ENCODE measurements at regions not wholly inside any gene's neighbourhood (a gene's known extent, or its start where the extent isn't known, plus 50 kb on each side); places are given as distances from the start of the nearest gene placed in this dataset.

DNA sequence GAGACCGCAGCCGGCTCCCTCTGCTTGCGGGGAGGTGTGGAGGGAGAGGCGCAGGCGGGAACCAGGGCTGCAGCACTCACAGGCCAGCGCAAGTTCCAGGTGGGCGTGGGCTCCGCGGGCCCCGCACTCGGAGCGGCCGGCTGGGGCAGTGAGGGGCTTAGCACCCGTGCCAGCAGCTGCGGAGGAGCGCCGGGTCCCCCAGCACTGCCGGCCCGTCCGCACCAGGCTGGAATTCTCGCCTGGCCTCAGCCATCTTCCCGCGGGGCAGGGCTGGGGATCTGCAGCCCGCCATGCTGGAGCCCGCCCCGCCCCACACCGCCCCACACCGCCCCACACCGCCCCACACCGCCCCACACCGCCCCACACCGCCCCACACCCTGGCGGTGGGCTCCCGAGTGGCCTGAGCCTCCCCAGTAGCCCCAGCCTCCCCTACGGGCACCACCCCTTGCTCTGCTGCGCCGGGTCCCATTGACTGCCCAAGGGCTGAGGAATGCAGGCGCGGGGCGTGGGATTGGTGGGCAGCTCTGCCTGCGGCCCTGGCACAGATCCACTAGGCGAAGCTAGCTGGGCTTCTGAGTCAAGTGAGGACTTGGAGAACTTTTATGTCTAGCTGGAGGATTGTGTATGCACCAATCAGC, 123.9 kb upstream of the MGAT5 start:
- DNase-seq, result no peak

DNA sequence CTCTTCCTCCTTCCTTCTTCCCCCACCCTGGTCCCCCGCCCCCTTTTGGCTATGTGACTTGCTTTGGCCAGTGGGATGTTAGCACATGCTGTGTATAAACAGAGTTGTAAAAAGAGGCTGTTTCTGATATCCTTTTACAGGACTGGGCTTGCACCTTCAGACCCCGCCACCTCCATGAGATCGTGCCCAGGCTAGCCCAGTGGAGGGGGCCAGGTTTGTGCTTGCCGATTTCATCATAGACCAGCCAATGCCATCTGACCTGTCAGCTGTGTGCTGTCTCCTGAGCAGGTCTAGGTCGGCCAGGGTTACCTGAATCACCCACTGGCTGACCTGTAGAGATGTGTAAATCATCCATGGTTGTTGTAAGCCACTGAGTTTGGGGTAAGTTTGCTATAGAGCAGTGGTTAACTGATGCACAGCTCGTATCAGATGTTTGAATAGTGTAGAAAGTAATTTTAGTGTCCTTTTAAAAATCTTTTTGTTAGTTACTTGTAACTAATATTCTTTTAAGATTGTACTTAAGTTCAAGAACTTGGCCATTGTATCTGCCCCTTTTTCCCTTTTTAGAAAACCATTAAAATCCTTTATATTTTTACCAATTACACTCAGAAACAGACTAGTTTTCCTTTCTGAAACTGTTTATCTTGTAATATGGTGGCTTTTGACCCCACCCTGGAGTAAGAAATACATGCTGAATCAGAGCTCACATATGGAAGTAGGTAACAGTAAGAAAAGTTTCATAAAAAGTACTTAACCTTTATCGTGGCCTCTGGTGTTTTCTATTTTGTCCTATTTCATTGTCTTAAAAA, 122.0 kb upstream of the MGAT5 start:
- no peak for DNase-seq

DNA sequence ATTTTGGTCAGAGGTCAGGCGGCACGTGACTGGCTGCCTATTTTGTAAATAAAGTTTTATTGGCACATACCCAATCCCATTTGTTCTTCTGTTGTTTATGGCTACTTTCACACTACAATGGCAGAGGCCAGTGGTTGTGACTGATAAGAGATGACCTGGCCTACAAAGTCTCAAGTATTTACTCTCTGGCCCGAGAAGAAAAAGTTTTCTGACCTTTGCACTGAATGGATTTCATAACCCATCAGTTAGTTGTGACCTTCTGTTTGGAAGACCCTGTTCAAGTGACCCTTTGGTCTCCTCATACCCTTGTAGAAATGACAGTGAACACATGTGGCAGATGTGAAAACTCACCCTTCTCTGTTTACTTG, 121.4 kb upstream of the MGAT5 start:
- DNase-seq, result no peak

DNA sequence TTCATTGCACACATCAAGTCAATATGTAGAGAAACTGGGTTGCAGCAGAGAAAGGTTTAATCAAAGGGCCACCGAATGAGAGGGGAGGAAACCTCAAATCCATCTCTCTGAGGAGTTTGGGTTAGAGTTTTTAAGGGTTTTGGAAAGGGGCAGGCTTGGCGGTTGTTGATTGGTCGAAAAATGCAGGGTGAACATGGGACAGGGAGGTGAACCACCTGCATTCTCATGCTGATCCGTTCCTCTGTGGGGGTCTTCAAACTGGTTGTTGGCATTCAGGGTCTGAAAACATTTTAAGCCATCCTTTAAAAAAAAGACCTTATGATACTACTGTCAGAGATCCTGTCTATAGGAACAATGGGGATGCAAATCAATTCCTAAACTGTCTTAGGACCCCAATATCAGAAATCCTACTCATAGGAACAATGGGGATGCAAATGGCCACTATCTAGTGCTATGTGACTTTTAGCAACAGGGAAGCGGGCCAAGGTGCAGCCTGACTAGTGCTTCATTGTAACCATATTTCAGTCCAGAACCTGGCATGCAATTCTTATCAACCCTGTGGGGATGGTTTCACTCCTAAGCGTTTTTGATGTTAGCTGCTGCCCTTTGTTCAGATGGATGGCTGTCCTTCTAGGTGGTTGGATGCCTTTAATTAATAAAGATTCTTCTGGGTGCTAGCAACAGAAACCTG, 120.1 kb upstream of the MGAT5 start:
- no peak for DNase-seq

DNA sequence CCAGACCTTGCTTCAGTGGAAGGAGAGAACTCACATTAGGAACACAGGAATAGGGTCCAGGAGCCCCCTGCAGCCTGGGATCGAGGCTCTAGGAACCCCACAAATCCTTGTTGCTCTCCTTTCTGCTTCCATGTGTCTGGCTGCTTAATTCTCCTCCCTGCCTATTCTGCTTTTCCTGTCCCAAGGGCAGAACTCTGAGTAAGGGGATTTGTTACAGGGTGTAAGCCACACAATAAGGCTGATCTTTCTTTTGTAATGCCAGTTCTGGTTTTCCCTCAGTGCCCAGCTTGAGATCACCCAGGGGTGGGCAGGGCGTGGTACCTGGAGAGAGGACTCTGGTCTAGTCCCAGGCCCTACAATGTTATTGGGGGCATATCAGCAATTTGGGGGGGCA, 119.6 kb upstream of the MGAT5 start:
- no peak for DNase-seq

DNA sequence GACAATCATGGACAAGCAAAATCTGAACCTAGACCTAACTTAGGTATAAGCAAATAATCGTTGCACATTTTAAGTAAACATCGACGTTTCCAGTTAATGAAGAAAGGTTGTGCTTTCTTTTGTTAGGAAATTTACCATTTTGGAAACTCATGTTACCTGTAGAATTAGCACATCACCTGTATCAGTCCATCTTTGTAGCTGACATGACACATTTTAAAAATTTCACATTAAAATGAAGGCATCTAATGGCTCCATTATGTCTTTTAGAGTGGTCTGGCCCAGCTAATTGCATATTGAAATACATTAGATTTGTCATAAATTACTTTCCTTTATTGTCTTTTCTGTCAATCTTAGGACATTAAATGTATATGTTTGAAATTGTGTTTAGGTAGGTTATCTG, 119.0 kb upstream of the MGAT5 start:
- DNase-seq, result no peak

DNA sequence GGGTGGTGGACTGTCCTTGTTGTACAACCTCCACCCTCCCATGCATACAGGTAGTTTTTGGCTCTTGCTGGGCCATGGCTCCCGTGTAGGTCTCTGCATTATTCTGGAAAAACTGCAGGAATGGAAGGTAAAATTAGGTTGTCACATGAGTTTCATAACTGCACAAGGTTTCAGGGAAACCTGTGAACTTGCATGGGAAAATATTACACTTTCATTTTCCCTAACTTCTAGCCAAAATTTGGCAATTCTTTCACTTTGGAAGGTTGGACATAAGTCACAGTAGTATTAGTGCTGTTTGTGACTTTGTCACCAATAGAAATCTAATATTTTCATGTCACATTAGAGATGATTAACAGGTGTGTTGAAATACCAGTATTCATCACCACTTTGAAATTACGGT, 118.1 kb upstream of the MGAT5 start:
- DNase-seq, result no peak

DNA sequence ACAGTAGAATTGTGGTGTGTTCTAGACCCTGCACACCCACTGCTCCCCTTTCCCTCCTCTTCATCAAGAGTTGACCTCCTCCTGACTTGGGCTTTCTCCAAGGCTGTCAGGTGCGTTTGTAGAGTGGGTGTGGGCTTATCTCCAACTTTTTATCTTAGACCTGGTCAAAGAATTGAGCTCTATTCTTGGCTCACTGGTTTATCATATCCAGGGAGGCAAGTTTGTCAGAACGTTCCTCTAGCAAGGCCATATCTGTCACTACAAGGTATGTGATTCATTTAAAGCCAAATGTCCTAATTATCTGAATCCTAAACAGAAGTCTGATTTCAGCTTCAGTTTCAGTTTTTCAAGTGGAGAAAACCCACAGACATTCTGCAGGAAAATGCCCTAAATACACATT, 117.1 kb upstream of the MGAT5 start:
- DNase-seq, result no peak

DNA sequence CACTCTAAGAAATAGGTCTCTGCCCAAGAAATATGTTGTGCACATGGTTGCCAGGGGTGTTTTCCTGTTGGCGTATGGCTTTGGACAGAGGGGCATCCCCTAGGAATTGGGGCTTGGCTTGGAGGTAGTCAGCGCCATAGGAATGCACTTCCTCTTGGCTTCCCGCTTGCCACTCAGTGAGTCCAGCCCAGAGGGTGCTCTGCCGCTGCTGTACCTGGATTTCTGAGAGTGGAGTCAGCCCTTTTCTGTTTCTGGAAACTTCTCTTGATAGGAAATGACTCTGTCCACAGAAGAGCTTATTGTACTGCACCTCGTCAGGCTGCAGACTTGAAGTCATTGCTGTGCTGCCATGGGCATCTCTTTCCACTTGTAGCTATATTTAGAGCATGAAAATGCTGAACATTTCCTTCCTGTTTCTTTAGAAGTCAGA, 116.7 kb upstream of the MGAT5 start:
- DNase-seq, result peak; percentile 48

DNA sequence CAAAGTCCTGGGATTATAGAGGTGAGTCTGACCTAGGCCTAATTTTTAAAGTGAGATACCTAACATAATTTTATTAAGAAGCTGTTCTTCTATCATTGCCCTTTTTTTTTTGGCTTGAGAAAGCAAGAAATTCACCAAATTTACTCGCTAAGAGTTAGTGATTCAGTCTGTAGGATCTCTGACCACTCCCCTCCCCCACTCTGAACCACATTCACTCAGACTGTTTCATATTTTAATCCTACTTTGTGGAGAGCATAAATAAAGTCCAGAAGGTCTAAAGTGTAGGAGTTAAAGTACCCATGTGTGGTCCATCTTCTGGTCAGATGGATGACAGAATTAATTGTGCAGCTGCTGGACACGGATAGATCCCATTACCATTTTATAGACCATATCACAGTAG, 115.8 kb upstream of the MGAT5 start:
- DNase-seq, result no peak

DNA sequence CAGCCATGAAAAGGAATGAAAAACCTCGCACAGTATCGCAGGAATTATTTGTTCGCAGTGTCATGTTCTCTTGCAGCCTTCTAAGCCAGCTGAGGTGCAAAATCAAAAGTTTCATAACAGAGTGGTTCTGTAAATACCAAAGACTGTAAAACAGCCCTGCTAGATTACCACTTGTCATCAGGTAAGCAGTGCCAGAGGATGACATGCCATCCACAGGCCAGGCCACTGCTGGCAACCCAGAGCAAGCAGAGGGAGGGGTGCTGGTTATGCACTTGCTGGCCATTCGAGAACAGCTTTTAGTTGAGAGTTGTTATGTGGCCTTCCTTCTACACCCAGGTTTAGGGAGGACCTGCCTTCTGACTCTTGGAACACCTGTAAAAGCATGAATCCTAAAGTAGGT, 114.3 kb upstream of the MGAT5 start:
- DNase-seq, result no peak

DNA sequence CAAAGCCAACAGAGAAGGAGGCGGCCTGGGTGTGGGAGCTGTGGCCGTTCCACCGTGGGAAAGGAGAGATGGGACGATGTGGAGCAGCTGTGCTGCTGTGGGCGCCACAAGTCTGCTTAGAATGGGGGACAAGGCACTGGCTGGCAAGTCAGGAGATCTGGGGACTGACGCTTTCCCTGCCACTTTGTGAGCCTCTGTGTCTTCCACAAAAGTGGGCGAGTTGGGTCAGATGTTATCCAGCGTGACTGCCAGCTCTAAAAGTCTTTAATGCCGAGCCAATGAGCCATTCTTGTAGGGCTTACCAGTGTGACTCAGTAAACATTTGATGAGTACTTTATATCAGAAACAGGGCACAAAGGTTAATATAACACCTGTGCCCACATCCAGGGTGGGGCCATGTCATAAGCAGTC, 113.6 kb upstream of the MGAT5 start:
- no peak for DNase-seq

DNA sequence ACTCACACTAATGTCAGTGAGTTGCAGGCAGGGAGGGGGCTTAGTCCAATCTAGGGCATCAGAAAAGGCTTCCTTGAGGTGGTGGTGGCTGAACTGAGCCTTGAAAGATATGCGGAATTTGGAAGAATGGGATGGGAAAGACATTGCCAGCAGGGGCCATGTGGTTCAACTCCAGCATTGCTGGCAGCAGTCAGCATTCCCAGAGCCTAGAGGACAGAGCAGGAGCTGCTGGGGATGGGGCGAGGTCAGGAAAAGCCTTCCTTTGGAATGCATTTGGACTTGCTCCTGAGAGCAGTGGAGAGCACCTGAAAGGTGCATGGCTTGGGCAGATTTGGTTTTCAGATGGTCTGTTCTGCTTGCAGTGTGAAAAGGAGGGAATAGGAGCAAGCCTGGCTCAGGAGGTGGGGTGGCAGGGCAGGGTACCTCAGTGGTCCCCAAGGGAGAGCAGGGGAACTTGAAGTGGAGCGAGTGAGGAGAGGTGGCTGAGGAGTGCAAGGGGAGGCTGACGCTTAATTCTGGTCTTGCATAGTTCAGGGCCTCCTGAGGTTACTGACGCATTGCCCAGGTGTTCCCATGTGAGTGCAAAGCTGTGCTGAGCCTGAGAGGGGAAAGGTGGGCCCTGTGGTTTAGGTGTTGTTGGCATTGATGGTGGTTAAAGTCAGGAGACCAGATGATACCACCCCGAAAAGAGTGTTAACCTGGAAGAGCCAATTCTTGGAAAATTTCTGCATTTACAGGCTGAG, 112.1 kb upstream of the MGAT5 start:
- DNase-seq, result no peak

DNA sequence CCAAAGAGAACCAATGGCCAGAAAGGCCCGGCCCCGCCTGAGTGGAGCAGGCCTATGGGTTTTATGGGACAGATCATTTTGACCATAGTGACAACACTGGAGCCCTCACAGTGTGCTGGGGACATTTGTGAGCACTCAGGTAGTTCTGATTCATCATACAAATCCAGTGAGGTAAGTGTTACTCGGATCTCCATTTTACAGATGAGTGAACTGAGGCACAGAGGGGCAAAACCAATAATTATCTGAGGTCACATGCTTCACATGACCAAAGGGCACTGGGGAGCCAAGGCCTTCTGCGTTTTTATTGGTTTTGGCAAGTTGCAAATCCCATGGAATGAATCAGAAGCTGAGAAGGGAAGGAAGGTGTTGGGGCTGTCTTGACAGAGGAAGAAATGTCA, 111.5 kb upstream of the MGAT5 start:
- no peak for DNase-seq

DNA sequence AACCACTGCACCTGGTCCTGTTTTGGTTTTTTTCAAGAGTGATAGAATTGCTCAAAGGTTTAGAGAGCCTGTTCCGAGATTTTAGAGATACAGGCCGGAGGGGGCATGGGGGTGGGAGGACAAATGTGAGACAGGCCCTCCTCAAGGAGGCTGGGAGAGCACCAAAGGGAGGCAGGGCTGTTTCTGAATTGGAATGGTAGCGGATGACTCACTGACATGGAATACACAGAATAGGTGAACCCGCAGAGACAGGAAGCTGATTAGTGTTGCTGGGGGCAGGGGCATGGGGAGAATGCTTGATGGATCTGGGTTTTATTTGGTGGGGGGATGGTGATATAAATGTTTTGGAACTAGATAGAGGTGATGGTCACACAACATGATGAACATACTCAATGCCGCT, 111.0 kb upstream of the MGAT5 start:
- DNase-seq, result no peak

DNA sequence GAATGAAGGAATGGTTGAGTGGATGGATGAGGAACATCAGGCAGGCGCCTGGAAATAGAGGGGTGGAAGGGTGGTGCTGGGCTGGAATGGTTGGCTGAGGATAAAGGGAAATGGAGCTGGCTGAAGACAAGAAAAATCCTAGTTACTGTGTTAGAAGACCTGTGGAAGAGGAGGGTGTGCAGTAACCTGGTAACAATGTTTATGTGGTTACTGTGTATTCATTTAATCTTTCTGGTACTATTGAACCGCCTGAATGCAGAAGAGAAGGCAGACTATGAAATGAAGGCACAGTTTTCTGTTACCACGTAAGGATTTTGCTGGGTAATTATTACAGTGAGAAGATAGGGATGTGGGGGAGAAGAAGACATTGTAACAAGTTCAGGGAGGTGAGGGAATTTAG, 110.3 kb upstream of the MGAT5 start:
- no peak for DNase-seq

DNA sequence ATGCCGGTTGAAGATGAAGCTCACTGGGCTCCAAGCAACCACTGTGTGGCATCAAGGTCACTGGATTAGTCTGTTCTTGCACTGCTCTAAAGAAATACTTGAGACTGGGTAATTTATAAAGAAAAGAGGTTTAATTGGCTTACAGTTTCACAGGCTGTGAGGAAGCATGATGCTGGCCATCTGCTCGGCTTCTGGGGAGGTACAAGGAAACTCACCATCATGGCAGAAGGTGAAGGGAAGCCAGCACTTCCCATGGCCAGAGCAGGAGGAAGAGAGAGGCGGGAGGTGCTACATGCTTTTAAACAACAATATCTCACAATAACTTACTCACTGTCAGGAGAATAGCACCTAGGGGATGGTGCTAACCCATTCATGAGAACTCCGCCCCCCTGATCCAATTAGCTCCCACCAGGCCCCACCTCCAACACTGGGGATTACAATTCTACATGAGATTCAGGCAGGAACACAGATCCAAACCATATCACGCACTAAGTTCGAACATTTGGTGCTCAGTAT, 109.7 kb upstream of the MGAT5 start:
- no peak for DNase-seq

DNA sequence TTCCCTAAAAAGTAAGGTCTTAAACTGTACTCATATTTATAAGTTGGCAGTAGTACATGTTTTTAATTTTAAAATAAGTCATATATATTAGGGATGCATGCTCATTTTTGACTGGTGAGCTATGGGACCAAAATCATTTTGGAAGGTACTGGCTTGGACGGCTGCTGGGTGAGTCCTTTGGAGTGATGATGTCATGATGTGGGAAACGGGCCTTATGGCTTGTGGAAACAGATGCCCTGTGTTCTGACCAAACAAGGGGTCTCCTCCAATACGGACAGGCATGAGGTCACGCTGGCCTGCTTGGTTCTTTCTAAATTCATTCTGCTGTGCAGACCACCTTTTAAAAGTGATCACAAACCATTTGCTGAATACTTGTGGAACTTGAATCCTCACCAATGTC, 109.2 kb upstream of the MGAT5 start:
- DNase-seq, result no peak

DNA sequence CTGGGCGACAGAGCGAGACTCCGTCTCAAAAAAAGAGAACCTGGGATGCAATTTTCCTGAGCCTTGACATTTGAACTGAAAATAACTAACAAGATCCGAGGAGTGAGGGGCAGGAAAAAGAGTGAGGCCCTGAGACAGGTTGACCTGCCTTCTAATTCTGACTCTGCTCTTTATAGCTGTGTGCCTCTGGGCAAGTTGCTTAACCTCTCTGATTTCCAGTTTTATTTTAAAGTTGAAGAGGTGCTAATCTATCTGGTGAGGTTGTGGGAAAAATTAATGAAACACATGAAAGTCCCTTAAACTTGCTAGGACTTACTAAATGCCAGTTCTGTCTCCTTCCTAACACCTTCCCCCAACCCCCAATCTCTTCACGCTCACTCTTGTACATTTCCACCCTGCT, 108.4 kb upstream of the MGAT5 start:
- DNase-seq, result no peak

DNA sequence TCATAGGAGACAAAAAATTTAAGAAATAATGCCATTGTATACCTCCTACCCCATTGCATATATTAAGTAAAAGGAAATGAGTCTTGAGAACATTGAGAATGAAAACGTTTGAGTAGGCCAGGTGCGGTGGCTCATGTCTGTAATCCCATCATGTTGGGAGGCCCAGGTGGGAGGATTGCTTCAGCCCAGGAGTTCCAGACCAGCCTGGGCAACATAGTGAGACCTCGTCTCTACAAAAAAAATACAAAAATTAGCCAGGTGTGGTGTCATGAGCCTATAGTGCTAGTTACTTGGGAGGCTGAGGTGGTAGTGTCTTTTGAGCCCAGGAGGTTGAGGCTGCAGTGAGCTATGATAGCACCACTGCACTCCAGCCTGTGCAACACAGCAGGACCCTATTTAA, 107.7 kb upstream of the MGAT5 start:
- no peak for DNase-seq

DNA sequence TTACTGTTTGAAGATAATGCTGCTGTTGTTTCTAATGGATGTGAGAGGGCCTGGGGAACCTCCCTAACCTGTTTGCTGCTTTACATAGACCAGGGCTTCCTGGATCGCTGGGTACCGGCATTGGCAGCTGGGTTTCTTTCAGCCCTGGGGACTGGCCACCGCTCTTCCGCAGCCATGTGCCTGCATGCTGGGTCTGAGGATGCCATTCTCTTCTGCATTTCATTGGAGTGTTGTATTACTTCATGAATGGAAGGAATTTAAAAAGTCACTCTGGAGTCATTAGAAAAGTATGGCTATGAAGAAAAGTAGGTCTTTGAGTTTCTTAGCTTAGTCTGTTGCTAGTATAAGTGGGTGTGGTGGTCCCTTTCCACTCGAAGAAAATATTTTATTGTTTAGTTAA, 107.3 kb upstream of the MGAT5 start:
- no peak for DNase-seq

DNA sequence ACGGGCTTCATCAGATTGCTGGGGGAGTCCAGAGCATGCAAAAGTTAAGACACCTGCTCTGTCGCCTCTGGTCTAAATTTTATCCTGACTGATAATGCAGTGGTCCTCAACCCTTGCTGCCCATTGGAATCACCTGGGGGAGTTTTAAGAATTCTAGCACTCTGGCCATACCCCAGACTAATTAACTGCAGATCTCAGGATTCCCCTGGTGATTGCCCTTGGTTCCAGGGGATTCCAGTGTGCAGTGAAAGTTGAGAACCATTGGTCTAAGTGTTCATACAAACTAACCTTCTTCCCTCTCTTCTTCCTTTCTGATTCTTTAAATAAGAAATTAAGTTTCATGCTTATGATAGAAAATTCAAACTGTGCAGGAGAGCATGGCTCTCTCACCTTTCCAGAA, 105.7 kb upstream of the MGAT5 start:
- DNase-seq, result no peak

DNA sequence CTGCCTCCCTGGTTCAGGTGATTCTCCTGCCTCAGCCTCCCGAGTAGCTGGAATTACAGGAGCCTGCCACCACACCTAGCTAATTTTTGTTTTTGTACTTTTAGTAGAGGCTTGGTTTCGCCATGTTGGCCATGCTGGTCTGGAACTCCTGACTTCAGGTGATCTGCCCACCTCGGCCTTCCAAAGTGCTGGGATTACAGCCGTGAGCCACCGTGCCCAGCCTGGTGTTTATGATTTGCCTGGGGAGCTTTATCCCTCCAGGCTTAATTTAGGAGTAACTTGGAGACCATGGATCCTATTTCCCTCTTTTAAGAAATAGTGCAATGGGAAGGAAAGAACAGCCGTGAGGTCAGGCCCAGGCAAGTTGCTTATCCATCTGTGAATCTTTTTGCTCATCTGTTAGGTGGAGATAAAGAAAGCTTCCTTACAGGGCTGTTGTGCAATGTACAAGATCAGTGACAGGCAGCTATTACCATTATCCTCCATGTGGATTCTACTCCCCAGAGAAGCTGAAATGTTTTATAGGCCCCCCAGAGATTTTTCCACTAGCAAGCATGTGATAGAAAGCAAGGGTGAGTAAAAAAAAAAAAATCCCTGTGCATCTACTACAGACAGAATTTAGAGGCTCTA, 104.9 kb upstream of the MGAT5 start:
- no peak for DNase-seq

All from T1000 (cell line).